HCT116 (cell line): ENCODE measurements at regions not wholly inside any gene's neighbourhood (a gene's known extent, or its start where the extent isn't known, plus 50 kb on each side); places are given as distances from the start of the nearest gene placed in this dataset.

Source experiments
- ATAC-seq: fragments of 200-7000 bp; cut with Tn5 transposase; 2 replicates; pipeline ENCODE4 v1.9.1; 2020; ENCODE audit warnings: mild to moderate bottlenecking, moderate library complexity
- BruUV-seq: library from RNA; stranded (reverse); fragments of 400-500 nt; replicated peaks from 2 replicates; lab custom pipeline; 2021; lab: Mats Ljungman, UMichigan
- CTCF ChIA-PET: fragments of 300-600 bp; sonication (Branson Sonifier 250); formaldehyde crosslinking; loops from one replicate; lab custom pipeline; 2021; ENCODE audit warnings: antibody characterized with exemption; lab: Charles Lee
- POLR2A ChIA-PET: fragments of 300-600, 350-600 bp; sonication (Branson Sonifier 250); formaldehyde crosslinking; loops from one replicate; lab custom pipeline; 2021; ENCODE audit warnings: antibody characterized with exemption; lab: Charles Lee
- RAD21 ChIA-PET, 2 experiments: fragments of 300-600 bp; sonication (Branson Sonifier 250); formaldehyde crosslinking; loops; one replicate each; lab custom pipeline; 2023; ENCODE audit warnings: low total read pairs in 2 of 2; ENCODE audit not compliant: uncharacterized antibody in 2 of 2, unreplicated experiment in 2 of 2, low non-redundant PET in 1 of 2; lab: Charles Lee
- DNase-seq: peaks from one replicate; pipeline ENCODE4 v3.0.0-alpha.2; 2010; ENCODE audit warnings: low read depth, low spot score
- H2AFZ ChIP-seq: fragments of 200-600 bp; shearing (Covaris generic), sonication (generic); 2 replicates; pipeline ENCODE4 v1.6.1; 2017; ENCODE audit warnings: low read depth, mixed run types, mixed read lengths, antibody characterized with exemption, low read length; ENCODE audit not compliant: poor library complexity, severe bottlenecking
- H3K27ac ChIP-seq: 2 replicates; pipeline ENCODE4 v1.5.1; 2012; ENCODE audit warnings: low read depth, low read length
- H3K27me3 ChIP-seq: fragments of 200-600 bp; sonication (generic); 2 replicates; pipeline ENCODE4 v1.6.1; 2016; ENCODE audit warnings: mixed run types, low read length, mixed read lengths; ENCODE audit not compliant: insufficient read depth
- H3K36me3 ChIP-seq, 2 experiments: fragments of 200-500 bp in 1 of 2; fragments of 200-600 bp in 1 of 2; sonication (Bioruptor generic) in 1 of 2; sonication (generic) in 1 of 2; 2 replicates each; pipeline versions ENCODE4 v1.5.1 to v1.6.1; 2014 to 2016; ENCODE audit warnings: low read length in 2 of 2, inconsistent platforms in 1 of 2, mixed read lengths in 1 of 2, mixed run types in 1 of 2; ENCODE audit not compliant: insufficient read depth in 2 of 2, control insufficient read depth in 1 of 2
- H3K4me1 ChIP-seq, 2 experiments: fragments of 200-600 bp in 1 of 2; sonication (generic) in 1 of 2; 2 replicates each; pipeline versions ENCODE4 v1.5.1 to v1.6.1; 2012 to 2017; ENCODE audit warnings: low read length in 2 of 2, inconsistent platforms in 1 of 2, mild to moderate bottlenecking in 1 of 2, mixed read lengths in 1 of 2, mixed run types in 1 of 2, moderate library complexity in 1 of 2; ENCODE audit not compliant: insufficient read depth in 2 of 2, control insufficient read depth in 1 of 2
- H3K4me2 ChIP-seq: fragments of 200-600 bp; sonication (generic); 2 replicates; pipeline ENCODE4 v1.6.1; 2017; ENCODE audit warnings: mixed run types, low read length, mixed read lengths
- H3K4me3 ChIP-seq, 2 experiments: fragments of 200-600 bp in 1 of 2; sonication (generic) in 1 of 2; replicated peaks in 1 of 2; 2 replicates each; pipeline ENCODE4 v1.5.1; 2011 to 2016; ENCODE audit warnings: low read length in 2 of 2, control low read depth in 1 of 2, low read depth in 1 of 2, mild to moderate bottlenecking in 1 of 2, mixed read lengths in 1 of 2, mixed run types in 1 of 2
- H3K79me2 ChIP-seq: fragments of 200-600 bp; sonication (generic); 2 replicates; pipeline ENCODE4 v1.6.1; 2017; ENCODE audit warnings: mild to moderate bottlenecking, mixed run types, low read length, moderate library complexity, mixed read lengths; ENCODE audit not compliant: insufficient read depth
- H3K9ac ChIP-seq: fragments of 200-600 bp; sonication (generic); 2 replicates; pipeline ENCODE4 v1.6.1; 2016; ENCODE audit warnings: low read length, mixed read lengths
- H3K9me2 ChIP-seq: fragments of 200-600 bp; sonication (generic), shearing (Covaris generic); 2 replicates; pipeline ENCODE4 v1.6.1; 2017; ENCODE audit warnings: mixed run types, mild to moderate bottlenecking, moderate library complexity; ENCODE audit not compliant: insufficient read depth
- H3K9me3 ChIP-seq, 2 experiments: fragments of 200-500 bp in 1 of 2; fragments of 200-600 bp in 1 of 2; sonication (Bioruptor generic) in 1 of 2; sonication (generic) in 1 of 2; 2 replicates each; pipeline ENCODE4 v1.6.1; 2014 to 2017; ENCODE audit warnings: low read length in 2 of 2, mixed read lengths in 2 of 2, inconsistent platforms in 1 of 2, low read depth in 1 of 2, mild to moderate bottlenecking in 1 of 2, mixed run types in 1 of 2, moderate library complexity in 1 of 2; ENCODE audit not compliant: control insufficient read depth in 1 of 2, insufficient read depth in 1 of 2
- H4K20me1 ChIP-seq: fragments of 200-600 bp; sonication (generic), shearing (Covaris generic); 2 replicates; pipeline ENCODE4 v1.6.1; 2017; ENCODE audit warnings: mixed run types, mild to moderate bottlenecking, moderate library complexity; ENCODE audit not compliant: insufficient read depth
- CBX3 ChIP-seq: IDR thresholded peaks from 2 replicates; pipeline ENCODE4 v1.6.1; 2012; ENCODE audit warnings: low read depth
- EZH2 ChIP-seq: fragments of 200-600 bp; sonication (generic); IDR thresholded peaks from 2 replicates; pipeline ENCODE4 v1.6.1; 2017; ENCODE audit warnings: antibody characterized with exemption, mixed run types
- EZH2phosphoT487 ChIP-seq: fragments of 200-600 bp; IDR thresholded peaks from 2 replicates; pipeline ENCODE4 v1.6.1; 2018; ENCODE audit warnings: antibody characterized with exemption, borderline replicate concordance
- JUND ChIP-seq: IDR thresholded peaks from 2 replicates; pipeline ENCODE4 v1.6.1; 2012
- POLR2AphosphoS5 ChIP-seq: IDR thresholded peaks from 2 replicates; pipeline ENCODE4 v1.6.1; 2011; ENCODE audit warnings: mild to moderate bottlenecking, low read depth, low read length, moderate library complexity
- SIN3A ChIP-seq: IDR thresholded peaks from 2 replicates; pipeline ENCODE4 v1.6.1; 2012; ENCODE audit warnings: low read depth
- TCF7L2 ChIP-seq: IDR thresholded peaks from 2 replicates; pipeline ENCODE4 v1.7.0; 2011; ENCODE audit warnings: borderline replicate concordance, inconsistent platforms; ENCODE audit not compliant: insufficient read depth, insufficient read length; ENCODE audit errors: extremely low read depth
- YY1 ChIP-seq: IDR thresholded peaks from 2 replicates; pipeline ENCODE4 v1.6.1; 2011; ENCODE audit warnings: low read length, low read depth, moderate library complexity, mild to moderate bottlenecking; ENCODE audit not compliant: insufficient replicate concordance; ENCODE audit errors: extremely low read depth
- ZNF274 ChIP-seq: fragments of 200-500 bp; sonication (Bioruptor generic); IDR thresholded peaks from 2 replicates; pipeline ENCODE4 v1.6.1; 2014; ENCODE audit warnings: mild to moderate bottlenecking, low read depth, low read length, inconsistent platforms
- intact Hi-C: fragments of 100-400 bp; cut with micrococcal nuclease; formaldehyde crosslinking; loops from 2 replicates; pipeline ENCODE4 v1.10.0; 2022

DNA sequence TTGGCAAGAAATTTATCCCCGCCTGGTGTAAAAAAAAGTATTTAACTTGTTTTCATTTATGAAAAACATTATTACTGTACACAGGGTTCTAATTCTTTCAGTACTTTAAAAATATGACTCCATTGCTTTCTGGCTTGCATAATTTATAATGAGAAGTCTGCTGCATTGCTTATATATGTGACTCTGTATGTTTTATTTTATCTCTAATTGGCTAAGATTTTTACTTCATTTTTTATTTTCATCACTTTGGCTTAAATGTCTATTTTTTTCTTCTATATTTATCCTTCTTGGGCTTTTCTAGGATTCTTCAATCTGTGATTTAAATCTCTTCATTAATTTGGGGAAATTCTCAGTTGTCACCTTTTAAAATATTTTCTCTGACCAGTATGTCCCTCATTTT is 636.6 kb upstream of the NR2F2 start:
- ChIA-PET CTCF (no interaction called here), POLR2A (no interaction called here), RAD21 (no interaction called here)
- Histone ChIP-seq H3K27ac (no peak overlapping the region), H3K4me3 (no peak overlapping the region), H2AFZ (no peak overlapping the region), H3K9me2 (no peaks in the 10 kb centered on the region), H3K9me3 (peaks cover 0 to 8% of the 10 kb centered on the region in 2 experiments; a peak in 2 of 4 replicates), H3K79me2 (no peaks in the 10 kb centered on the region), H3K9ac (no peak overlapping the region), H3K4me1 (no peaks in the 10 kb centered on the region), H3K36me3 (no peaks in the 10 kb centered on the region), H4K20me1 (no peaks in the 10 kb centered on the region), H3K27me3 (no peaks in the 10 kb centered on the region), H3K4me2 (no peak overlapping the region)
- no TSS peak for BruUV-seq
- ATAC-seq (no peak), DNase-seq (no peak)
- intact Hi-C loops: no loop called here
- TF ChIP-seq POLR2AphosphoS5 (no peak), CBX3 (peak; percentile 61; the same call in 1 of the 2 replicates), ZNF274 (no peak), SIN3A (no peak)

DNA sequence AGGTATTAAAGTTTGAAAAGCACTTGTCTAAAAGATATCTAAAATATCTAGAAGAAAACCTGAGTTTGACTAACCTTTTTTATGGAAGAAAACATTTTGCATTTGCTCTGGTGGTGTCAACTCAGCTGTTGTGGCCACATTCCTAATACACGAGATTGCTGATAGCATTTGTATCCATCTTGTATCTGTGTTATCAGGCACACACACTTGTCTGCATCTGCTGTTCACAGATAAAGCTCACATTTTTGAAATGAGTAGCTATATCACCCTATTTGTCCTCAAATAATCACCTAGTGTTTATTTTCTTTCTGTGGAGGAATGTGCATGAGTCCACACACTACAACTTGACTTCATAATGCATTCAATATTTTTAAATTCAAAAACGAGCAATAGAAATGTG is 632.3 kb upstream of the NR2F2 start:
- ChIA-PET CTCF (no interaction called here), POLR2A (no interaction called here), RAD21 (no interaction called here)
- peaks cover 8 to 19% of the 10 kb centered on the region in 2 experiments; a peak in 3 of 4 replicates for H3K9me3 ChIP-seq
- H3K36me3 ChIP-seq: no peaks in the 10 kb centered on the region
- no peak overlapping the region for H3K4me2 ChIP-seq
- no peak overlapping the region for H3K9ac ChIP-seq
- no peaks in the 10 kb centered on the region for H3K79me2 ChIP-seq
- H3K27me3 ChIP-seq: no peaks in the 10 kb centered on the region
- H3K9me2 ChIP-seq: no peaks in the 10 kb centered on the region
- H3K27ac ChIP-seq: no peak overlapping the region
- intact Hi-C loops: no loop called here
- no peak for DNase-seq
- no peaks in the 10 kb centered on the region for H4K20me1 ChIP-seq
- no peak for ATAC-seq
- BruUV-seq: no TSS peak
- H3K4me3 ChIP-seq: no peak overlapping the region
- H3K4me1 ChIP-seq: no peaks in the 10 kb centered on the region
- H2AFZ ChIP-seq: no peak overlapping the region
- no peak for TF ChIP-seq TCF7L2
- no peak for TF ChIP-seq CBX3
- no peak for TF ChIP-seq YY1
- no peak for TF ChIP-seq JUND
- TF ChIP-seq EZH2phosphoT487: no peak
- TF ChIP-seq EZH2: no peak
